Astrocyte of the cerebellum (primary cell): ENCODE measurements at regions not wholly inside any gene's neighbourhood (a gene's known extent, or its start where the extent isn't known, plus 50 kb on each side); places are given as distances from the start of the nearest gene placed in this dataset.

Experiments used
- DNase-seq: peaks from one replicate; pipeline ENCODE4 v3.0.0-alpha.2; 2011; ENCODE audit warnings: low read depth
- H3K4me3 ChIP-seq: 2 replicates; pipeline ENCODE4 v1.5.1; 2011; ENCODE audit warnings: mild to moderate bottlenecking, low read depth, low read length, moderate library complexity
- in situ Hi-C: cut with HindIII; loops from 2 replicates; pipeline ENCODE4 v1.10.0; 2017; ENCODE audit warnings: low sequenced_read_pairs
- TF ChIP-seq, protein P1 (sequence below): IDR thresholded peaks from 2 replicates; pipeline ENCODE4 v1.5.1; 2012; ENCODE audit warnings: low read length, low read depth, moderate library complexity, mild to moderate bottlenecking; ENCODE audit errors: missing control alignments

DNA sequence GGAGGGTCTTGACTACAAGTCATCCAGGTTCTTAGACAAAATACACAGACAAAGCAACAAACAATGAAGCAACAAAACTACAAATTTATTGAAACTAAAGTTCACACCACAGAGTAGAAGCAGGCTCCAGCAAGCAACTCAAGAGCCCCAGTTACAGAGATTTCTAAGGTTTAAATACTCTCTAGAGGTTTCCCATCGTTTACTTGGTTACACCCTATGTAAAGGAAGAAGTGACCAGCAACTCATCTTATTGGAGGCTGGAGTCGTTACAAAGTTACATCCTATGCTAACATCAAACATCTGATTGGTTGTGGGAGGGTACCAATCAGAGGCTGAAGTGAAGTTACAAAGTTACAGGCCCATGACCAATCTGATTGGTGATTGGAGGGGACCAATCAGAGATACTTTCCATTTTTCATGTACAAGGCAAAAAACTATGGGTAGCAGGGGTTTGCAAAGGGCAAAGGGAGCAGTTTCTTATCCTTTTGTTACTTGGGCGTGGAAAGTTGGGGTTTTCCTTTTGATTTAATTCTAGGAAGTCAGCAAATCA, 2292.6 kb upstream of the C9orf72 start:
- TF ChIP-seq, protein P1, sequence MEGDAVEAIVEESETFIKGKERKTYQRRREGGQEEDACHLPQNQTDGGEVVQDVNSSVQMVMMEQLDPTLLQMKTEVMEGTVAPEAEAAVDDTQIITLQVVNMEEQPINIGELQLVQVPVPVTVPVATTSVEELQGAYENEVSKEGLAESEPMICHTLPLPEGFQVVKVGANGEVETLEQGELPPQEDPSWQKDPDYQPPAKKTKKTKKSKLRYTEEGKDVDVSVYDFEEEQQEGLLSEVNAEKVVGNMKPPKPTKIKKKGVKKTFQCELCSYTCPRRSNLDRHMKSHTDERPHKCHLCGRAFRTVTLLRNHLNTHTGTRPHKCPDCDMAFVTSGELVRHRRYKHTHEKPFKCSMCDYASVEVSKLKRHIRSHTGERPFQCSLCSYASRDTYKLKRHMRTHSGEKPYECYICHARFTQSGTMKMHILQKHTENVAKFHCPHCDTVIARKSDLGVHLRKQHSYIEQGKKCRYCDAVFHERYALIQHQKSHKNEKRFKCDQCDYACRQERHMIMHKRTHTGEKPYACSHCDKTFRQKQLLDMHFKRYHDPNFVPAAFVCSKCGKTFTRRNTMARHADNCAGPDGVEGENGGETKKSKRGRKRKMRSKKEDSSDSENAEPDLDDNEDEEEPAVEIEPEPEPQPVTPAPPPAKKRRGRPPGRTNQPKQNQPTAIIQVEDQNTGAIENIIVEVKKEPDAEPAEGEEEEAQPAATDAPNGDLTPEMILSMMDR = no peak
- in situ Hi-C loops = no loop called here
- DNase-seq = no peak
- no peak overlapping the region for H3K4me3 ChIP-seq

DNA sequence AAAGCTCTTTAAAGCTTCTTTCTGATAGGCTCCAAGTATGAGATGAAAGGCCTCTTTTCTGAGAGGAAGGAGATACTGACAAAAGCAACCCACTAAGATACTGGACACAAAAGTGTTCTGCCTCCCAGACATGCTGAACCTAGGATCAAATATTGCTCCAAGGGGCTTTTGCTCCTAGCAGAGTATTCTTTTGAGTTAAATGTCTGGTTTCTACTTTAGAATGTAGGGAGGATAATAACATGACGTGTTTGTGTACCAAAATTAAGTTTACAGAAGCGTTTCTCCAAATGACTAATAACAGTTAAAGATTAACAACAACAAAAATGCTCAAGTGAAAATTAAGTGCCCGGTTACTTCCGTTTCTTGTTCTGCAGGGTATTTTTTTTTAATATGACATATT, 2293.3 kb upstream of the C9orf72 start:
- in situ Hi-C loops = no loop called here
- TF ChIP-seq, protein P1 = no peak
- H3K4me3 ChIP-seq = no peak overlapping the region
- no peak for DNase-seq

DNA sequence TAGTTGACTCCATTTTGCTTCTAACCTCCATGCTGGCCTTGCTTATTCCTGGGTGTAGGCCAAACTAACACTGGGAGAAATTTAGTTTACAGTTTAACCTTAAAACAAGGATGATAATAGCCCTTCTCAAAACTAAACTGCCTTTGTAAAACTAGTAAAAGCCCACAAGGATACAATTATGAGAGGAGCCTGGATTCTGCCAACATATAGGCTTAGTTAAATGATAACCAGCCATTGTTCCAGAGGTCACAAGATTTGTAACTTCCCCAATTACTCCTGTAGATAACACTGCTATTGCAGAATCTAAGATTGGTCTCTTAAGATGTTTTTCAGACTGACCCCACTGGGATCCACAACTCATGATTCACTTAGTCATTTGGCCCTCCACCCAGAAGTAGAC, 2300.3 kb upstream of the C9orf72 start:
- H3K4me3 ChIP-seq = no peak overlapping the region
- no peak for DNase-seq
- in situ Hi-C loops = no loop called here
- TF ChIP-seq, protein P1 = no peak

DNA sequence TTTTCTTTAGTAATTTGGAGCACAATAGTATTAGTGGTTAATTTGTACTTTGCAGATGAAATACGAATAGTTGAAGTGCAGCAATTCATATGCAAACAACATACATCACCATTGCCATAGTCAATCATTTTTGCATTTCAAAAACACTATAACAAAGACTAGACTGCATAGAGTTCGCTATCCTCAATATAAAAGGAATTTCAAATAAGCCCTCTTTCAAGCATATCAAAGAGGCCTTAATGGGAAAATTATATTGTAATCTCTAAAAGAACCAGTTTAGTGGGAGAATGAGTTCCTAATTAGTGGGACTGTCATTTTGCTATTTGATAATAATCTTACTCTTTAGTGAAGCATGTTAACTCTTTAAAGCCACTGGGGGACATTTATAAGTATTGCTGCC, 2302.3 kb upstream of the C9orf72 start:
- in situ Hi-C loops = no loop called here
- TF ChIP-seq, protein P1 = no peak

DNA sequence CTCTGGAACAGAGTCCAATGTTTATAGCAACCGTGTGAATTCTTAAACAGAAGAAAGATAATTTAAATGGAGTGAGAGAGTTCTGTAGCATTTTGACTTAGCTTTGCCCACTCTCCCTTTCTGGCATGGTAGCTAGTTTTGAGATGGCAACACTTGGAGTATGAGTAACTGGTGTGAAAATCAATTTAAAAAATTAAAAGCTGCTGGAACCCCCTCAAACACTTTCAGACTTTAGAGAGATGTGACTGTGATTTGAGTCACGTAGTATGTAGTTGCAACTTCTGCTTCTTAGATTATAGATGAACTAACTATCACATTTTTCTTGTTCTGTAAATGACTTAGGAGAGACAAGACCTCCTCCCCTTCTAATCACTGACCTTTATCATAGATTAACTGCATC, 2309.5 kb upstream of the C9orf72 start:
- in situ Hi-C loops = no loop called here
- no peak overlapping the region for H3K4me3 ChIP-seq
- TF ChIP-seq, protein P1 = no peak
- DNase-seq = no peak

More for the DNA sequence above, 2302.3 kb upstream of the C9orf72 start:
- no peak for DNase-seq
- H3K4me3 ChIP-seq = no peak overlapping the region

DNA sequence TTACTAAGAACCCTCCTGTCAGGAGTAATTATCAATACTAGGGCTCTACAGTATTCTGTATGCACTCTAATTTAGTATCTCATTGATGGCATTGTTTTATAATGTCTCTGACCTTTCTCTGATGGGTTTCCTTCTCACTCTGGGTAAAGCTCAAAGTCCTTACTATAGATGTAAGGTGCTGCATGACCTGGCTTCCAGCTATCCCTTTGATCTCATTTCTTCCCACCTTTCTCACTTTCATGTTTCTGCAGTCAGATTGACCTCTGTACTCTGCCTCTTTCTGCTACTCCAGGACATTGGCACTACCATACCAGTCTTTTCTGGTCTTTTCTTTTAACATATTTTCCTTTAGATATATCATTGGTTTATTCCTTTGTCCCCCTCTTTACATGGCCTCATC, 2332.8 kb upstream of the C9orf72 start:
- DNase-seq = no peak
- TF ChIP-seq, protein P1 = no peak
- H3K4me3 ChIP-seq = no peak overlapping the region
- in situ Hi-C loops = no loop called here
